Psoas muscle (tissue), 7 donors: ENCODE measurements at regions not wholly inside any gene's neighbourhood (a gene's known extent, or its start where the extent isn't known, plus 50 kb on each side); places are given as distances from the start of the nearest gene placed in this dataset.

Source experiments
- ATAC-seq, 4 donors: fragments of 200-7000 bp; cut with Tn5 transposase; one replicate each; pipeline ENCODE4 v1.9.1; 2020; ENCODE audit warnings: moderate library complexity in 3 of 4, mild to moderate bottlenecking in 2 of 4
- DNase-seq, 2 donors: peaks; one replicate each; pipeline ENCODE4 v3.0.0-alpha.2; 2020
- H3K27ac ChIP-seq: fragments of 200-600 bp; one replicate; pipeline ENCODE4 v1.8.0; 2022
- H3K27me3 ChIP-seq, 3 donors: fragments of 200-600 bp in 1 of 3; one replicate each; pipeline versions ENCODE4 v1.6.1 to v1.8.0; 2013 to 2022; ENCODE audit warnings: low read length in 2 of 3, mild to moderate bottlenecking in 2 of 3, moderate library complexity in 1 of 3; ENCODE audit not compliant: insufficient read depth in 3 of 3
- H3K36me3 ChIP-seq, 2 donors: fragments of 200-600 bp in 1 of 2; one replicate each; pipeline versions ENCODE4 v1.6.1 to v1.8.0; 2013 to 2022; ENCODE audit warnings: low read depth in 1 of 2, mild to moderate bottlenecking in 1 of 2, moderate library complexity in 1 of 2; ENCODE audit not compliant: insufficient read depth in 1 of 2
- H3K4me1 ChIP-seq: fragments of 200-600 bp; one replicate; pipeline ENCODE4 v1.8.0; 2022
- H3K4me3 ChIP-seq: fragments of 200-600 bp; one replicate; pipeline ENCODE4 v1.8.0; 2022; ENCODE audit warnings: mild to moderate bottlenecking
- H3K9me3 ChIP-seq: fragments of 200-600 bp; one replicate; pipeline ENCODE4 v1.8.0; 2022
- WGBS, 3 donors: extraction: QIAGEN DNeasy Blood & Tissue Kit; methylation state at CpG; one replicate each; pipeline versions ENCODE4 v1.1.6 to v1.1.7; 2013; 5-methylcytosine and 5-hydroxymethylcytosine counted together
- intact Hi-C, 2 donors: fragments of 100-400 bp; cut with DNase I; formaldehyde crosslinking; loops; one replicate each; pipeline versions ENCODE4 v1.11.0 to v1.14.2; 2022
- TF ChIP-seq, protein P1 (sequence below): fragments of 200-600 bp; IDR thresholded peaks from one replicate; pipeline ENCODE4 v1.8.0; 2022; ENCODE audit warnings: antibody characterized with exemption
- donor health status: healthy with polysubstance abuse.
- donor health status: DM: no; HTN: no; CAD: no; lungs with moderate emphysema.
- donor health status: Bipolar disorder and iron deficiency.
- donor health status: healthy.
- donor health status: DM: yes; HTN: yes; CAD: no.
- donor health status: DM: no; HTN: no; CAD: no.
- donor health status: DM: yes; HTN: yes; CAD: no.

DNA sequence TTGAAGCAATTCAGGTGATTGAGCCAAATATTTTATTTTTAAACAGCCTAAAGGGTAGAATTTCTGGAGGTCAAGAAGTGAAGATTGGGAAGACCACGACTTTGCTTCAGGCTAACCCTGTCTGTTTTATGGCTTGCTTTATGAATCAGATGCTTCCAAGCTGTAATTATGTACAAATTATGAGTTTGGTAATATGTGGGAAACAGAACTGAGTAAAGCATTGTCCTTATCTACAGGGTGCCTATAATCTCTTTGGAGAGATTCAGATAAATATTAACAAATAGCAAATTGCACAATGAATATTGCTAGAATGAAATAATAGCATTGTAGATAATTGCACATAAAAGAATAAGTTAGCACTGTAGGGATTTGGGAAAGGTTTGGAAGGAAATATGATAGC, 539.4 kb upstream of the CDH2 start:
- Histone ChIP-seq H3K27ac (no peak overlapping the region), H3K4me1 (no peaks in the 10 kb centered on the region), H3K4me3 (no peak overlapping the region), H3K27me3 (no peaks in the 10 kb centered on the region), H3K36me3 (no peaks in the 10 kb centered on the region), H3K9me3 (no peaks in the 10 kb centered on the region)
- 51 to 56% (median 55%) methylated on average over 1 of the region's 1 CpG for WGBS, 3 donors
- no peak for ATAC-seq
- TF ChIP-seq, protein P1, sequence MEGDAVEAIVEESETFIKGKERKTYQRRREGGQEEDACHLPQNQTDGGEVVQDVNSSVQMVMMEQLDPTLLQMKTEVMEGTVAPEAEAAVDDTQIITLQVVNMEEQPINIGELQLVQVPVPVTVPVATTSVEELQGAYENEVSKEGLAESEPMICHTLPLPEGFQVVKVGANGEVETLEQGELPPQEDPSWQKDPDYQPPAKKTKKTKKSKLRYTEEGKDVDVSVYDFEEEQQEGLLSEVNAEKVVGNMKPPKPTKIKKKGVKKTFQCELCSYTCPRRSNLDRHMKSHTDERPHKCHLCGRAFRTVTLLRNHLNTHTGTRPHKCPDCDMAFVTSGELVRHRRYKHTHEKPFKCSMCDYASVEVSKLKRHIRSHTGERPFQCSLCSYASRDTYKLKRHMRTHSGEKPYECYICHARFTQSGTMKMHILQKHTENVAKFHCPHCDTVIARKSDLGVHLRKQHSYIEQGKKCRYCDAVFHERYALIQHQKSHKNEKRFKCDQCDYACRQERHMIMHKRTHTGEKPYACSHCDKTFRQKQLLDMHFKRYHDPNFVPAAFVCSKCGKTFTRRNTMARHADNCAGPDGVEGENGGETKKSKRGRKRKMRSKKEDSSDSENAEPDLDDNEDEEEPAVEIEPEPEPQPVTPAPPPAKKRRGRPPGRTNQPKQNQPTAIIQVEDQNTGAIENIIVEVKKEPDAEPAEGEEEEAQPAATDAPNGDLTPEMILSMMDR: no peak
- no peak for DNase-seq
- intact Hi-C loops: no loop called here

DNA sequence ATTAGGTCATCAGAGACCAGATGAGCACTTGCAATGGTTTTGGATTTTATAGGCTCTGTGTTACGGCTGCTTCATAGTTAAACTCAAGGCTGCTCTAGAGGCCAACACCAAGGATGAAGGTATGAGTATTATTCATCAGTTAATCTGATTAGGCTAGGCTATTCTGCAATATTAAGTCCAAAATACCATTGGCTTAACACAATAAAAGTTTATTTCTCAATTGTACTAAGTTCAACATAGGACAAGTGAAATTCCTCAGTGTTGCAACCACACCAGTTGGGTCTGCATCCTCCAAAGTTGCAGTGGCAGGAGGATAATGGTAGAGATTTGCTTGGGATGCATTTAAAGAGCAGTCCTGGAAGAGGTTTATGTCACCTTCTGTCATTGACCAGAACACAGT, 538.3 kb upstream of the CDH2 start:
- Histone ChIP-seq H3K9me3 (no peaks in the 10 kb centered on the region), H3K4me1 (no peaks in the 10 kb centered on the region), H3K4me3 (no peak overlapping the region), H3K27me3 (no peaks in the 10 kb centered on the region), H3K36me3 (no peaks in the 10 kb centered on the region), H3K27ac (no peak overlapping the region)
- TF ChIP-seq, protein P1: no peak
- WGBS, 3 donors: 81 to 93% (median 85%) methylated on average over 1 of the region's 1 CpG
- DNase-seq: no peak
- no peak for ATAC-seq
- intact Hi-C loops: no loop called here

DNA sequence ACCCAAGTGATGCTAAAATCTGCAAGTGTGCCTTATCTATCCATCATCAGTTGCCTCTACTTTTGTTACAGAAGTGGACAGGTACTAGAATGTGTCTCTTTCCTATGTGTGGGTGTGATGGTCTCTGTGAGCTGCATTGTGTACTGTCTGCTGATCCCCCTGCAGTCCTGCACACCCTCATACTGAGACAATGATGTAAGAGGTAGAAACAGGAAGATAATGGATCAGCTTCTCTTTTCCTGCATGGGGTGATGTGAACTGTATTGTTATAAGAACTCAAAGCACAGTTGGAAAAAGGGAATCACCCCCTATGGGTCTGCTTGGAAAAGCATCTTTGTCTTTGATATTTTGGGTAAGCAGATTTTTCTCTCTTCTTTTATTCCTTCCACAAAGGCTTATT, 537.6 kb upstream of the CDH2 start:
- intact Hi-C loops: no loop called here
- no peak overlapping the region for H3K4me3 ChIP-seq
- H3K36me3 ChIP-seq: no peaks in the 10 kb centered on the region
- DNase-seq (no peak), ATAC-seq (no peak)
- H3K27me3 ChIP-seq: no peaks in the 10 kb centered on the region
- TF ChIP-seq, protein P1: no peak
- H3K4me1 ChIP-seq: no peaks in the 10 kb centered on the region
- H3K27ac ChIP-seq: no peak overlapping the region
- H3K9me3 ChIP-seq: no peaks in the 10 kb centered on the region

DNA sequence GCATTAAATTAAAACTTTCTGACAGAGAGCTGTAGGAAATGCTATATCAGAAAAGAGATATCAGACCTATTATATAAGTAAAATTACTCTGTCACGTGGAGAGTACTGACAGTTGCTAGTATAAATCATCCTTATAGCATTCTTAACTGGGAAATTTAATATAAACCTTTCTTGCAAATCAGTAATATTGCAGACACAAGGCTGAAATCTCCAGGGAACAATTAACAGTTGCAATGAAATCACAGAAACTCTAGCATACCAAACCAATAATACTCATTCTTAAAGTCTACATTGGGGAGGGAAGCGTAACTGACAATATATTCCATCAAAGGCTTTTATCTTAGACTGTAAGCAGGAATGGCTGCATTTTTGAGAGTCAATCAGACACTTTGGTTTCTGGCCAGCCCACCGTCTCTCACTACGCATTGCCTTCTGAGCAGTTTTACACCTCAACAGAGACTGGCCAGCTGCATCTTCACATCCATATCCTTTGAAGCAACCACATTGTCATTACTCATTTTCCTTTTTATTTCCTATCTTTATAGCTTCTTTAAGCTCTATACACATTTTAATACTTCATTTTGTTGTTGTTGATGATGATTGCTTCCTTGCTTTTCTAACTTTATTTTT, 536.0 kb upstream of the CDH2 start:
- H3K4me1 ChIP-seq: no peaks in the 10 kb centered on the region
- ATAC-seq (no peak), DNase-seq (no peak)
- 57 to 61% (median 58%) methylated on average over 4 of the region's 4 CpGs for WGBS, 3 donors
- TF ChIP-seq, protein P1: no peak
- H3K27me3 ChIP-seq: no peaks in the 10 kb centered on the region
- H3K27ac ChIP-seq: no peak overlapping the region
- H3K4me3 ChIP-seq: no peak overlapping the region
- H3K9me3 ChIP-seq: no peaks in the 10 kb centered on the region
- no peaks in the 10 kb centered on the region for H3K36me3 ChIP-seq
- intact Hi-C loops: no loop called here

DNA sequence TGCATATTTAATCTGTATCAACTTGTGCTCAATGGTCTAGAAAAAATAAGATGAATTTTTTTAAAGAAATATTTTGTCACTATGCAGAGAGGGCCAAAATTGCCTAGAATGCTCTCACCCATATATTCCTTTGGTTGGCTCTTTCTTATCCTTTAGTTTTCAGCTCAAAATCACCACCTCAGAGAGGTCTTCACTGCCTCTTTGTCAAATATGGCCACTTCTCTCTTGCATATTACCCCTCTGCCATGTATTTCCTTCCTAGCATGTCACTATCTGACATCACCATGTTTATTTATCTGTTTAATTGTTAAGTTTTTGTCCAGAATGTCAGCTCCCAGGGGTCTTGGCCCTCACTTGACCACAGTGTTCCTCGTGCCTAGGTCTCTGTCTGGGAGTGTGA, 535.2 kb upstream of the CDH2 start:
- Histone ChIP-seq H3K4me1 (no peaks in the 10 kb centered on the region), H3K9me3 (no peaks in the 10 kb centered on the region), H3K27me3 (no peaks in the 10 kb centered on the region), H3K4me3 (no peak overlapping the region), H3K27ac (no peak overlapping the region), H3K36me3 (no peaks in the 10 kb centered on the region)
- ATAC-seq (no peak), DNase-seq (no peak)
- WGBS, 3 donors: 60 to 63% (median 62%) methylated on average over 1 of the region's 1 CpG
- TF ChIP-seq, protein P1: no peak
- intact Hi-C loops: no loop called here
